Sigmoid colon (tissue), 4 donors: ENCODE measurements at regions not wholly inside any gene's neighbourhood (a gene's known extent, or its start where the extent isn't known, plus 50 kb on each side); places are given as distances from the start of the nearest gene placed in this dataset.

Source experiments
- CTCF ChIP-seq, 4 experiments: fragments of 450-650 bp in 3 of 4; fragments of 200-600 bp in 1 of 4; IDR thresholded peaks; one replicate each; pipeline ENCODE4 v1.5.1; 2016 to 2019; ENCODE audit warnings: antibody characterized with exemption in 4 of 4, mild to moderate bottlenecking in 3 of 4, moderate library complexity in 2 of 4
- EP300 ChIP-seq, 4 donors: sonication (generic); formaldehyde crosslinking; IDR thresholded peaks; one replicate each; pipeline ENCODE4 v1.6.1; 2017; ENCODE audit warnings: antibody characterized with exemption in 4 of 4
- POLR2A ChIP-seq, 2 donors: fragments of 450-650 bp; IDR thresholded peaks; one replicate each; pipeline ENCODE4 v1.6.1; 2016; ENCODE audit warnings: antibody characterized with exemption in 2 of 2, mild to moderate bottlenecking in 2 of 2, moderate library complexity in 2 of 2
- POLR2AphosphoS5 ChIP-seq, 4 donors: sonication (generic); formaldehyde crosslinking; IDR thresholded peaks; one replicate each; pipeline ENCODE4 v1.6.1; 2017; ENCODE audit warnings: antibody characterized with exemption in 4 of 4

GRCh38 chr9:102237094-102237493 is 498.6 kb upstream of the GRIN3A start:
- TF ChIP-seq POLR2A (IDR thresholded peaks at IDR 0.05) = no peak
- TF ChIP-seq CTCF (IDR thresholded peaks at IDR 0.05) = no peak
- TF ChIP-seq EP300 (IDR thresholded peaks at IDR 0.05) = no peak
- no peak for TF ChIP-seq POLR2AphosphoS5 (IDR thresholded peaks at IDR 0.05)
